ENCODE measurements at regions not wholly inside any gene's neighbourhood (a gene's known extent, or its start where the extent isn't known, plus 50 kb on each side); places are given as distances from the start of the nearest gene placed in this dataset.
A peak's percentile ranks its signal among the peaks of the same experiment; 100 is the strongest.

DNA sequence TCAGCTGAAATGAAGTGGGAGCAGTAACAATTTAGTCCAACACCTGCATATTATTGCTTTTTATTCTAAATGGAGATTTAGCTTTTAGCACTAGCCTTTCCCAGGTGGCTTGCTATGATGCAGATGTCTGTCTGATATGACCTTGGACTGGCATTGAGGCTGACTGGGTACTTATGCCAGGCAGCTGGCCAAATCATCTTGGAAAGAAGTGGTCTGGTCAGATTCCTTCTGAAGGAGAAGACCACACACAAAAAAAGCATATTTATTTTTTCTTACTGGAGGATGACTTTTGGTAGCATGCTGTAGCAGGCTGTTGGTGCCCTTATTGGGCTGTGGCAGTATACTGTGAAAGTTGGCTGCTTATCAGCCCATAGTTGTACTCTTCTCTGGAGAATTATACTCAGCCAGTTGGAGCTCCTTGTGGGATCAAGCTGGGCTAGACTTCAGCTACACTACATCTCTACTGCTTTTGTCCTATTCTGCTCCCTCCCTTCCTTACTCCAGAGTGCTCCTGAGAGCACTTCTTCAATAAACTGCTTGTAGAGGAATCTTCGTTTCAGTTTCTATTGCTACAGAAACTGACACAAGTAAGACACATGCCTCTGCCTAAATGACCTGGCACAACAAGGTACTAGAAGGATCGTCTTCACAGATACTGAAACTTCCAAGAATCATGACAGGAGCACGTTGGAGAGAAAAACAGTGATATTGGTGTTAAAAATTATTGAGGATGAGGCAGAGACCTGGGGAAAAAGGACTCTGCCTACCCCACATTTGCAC lies 196.8 kb upstream of the RPS6KA3 start:
- DNase-seq, result no peak

GRCh38 chrX:20461576-20461975 lies 194.9 kb upstream of the RPS6KA3 start:
- DNase-seq, result no peak

- DNase-seq, result no peak
Measured at GRCh38 chrX:20461002-20461401, 194.3 kb upstream of the RPS6KA3 start.

DNA sequence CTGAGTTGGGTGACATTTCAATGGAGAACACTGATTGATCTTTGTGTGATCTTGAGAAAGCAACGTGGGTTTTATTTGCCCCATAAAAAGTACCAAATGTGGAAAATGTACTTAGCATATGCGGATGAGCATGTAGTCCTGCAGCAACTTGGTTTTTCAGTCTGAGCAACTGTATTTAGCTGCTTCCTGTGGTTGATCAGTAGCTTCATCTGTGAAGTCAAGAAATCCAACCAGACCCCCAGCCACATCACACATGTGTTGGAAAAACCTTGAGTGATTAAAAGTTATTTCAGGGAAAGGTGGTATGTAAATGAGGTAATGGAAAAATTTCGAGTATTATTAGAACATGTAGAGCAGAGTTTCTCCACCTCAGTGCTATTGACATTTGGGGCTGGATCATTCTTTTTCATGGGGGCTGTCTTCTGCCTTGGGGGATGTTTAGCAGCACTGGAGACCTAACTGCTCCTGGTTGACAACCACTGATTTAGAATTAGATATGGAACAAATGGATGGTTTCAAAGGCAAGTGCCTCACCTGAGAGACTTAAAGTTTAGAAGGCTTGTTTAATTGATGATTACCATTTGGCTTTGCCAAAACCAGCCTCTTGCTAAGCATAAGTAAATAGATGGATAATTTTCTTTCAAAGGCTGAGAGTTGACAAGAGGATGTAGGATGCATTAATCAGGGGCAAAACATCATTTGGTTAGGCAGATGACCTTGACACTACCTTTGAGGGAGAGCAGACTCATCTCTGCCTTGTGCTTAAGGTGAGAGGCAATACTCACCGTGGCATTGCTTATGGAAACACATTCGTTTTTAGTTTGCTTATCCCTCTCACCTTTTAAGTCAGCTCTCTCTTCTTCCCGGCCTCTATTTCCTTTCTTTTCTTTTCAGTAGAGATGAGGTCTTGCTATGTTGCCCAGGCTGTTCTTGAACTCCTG lies 193.0 kb upstream of the RPS6KA3 start:
- DNase-seq, result no peak

DNA sequence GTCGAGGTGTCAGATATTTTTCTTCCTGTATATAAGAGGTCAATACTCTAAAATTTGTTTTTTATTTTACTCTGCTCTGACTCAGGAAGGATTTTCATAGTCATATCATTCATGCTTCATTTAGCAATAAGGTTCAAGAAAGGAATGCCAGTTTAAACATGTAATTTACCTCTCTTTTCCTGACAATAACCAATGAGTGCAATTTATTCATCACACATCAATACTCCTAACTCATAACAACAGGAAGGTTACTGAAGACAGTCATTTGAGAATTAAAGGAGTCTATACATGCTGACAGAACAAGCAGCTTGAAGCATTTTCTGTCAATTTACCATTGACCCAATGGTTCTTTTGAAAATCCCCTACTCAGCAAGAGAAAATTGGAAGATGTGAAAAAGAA lies 190.3 kb upstream of the RPS6KA3 start:
- no peak for DNase-seq

DNA sequence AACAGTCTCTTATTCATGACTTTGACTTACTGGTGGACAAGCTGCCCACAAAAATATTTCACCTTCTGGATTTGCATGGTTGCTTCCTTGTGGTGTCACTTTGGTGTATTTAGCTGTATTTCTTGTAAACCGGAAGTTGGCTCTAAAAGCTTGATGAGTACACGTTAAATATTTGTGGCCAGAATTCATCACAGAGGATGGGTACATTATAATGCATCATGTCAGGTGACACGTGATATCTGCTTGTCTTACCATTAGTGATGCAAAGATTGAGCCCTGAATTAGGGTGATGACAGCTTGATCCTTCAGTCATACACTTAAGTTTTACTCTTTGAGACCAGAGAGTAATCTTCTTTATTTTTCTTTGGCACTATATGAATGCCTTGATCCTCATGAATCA lies 188.3 kb upstream of the RPS6KA3 start:
- no peak for DNase-seq

DNA sequence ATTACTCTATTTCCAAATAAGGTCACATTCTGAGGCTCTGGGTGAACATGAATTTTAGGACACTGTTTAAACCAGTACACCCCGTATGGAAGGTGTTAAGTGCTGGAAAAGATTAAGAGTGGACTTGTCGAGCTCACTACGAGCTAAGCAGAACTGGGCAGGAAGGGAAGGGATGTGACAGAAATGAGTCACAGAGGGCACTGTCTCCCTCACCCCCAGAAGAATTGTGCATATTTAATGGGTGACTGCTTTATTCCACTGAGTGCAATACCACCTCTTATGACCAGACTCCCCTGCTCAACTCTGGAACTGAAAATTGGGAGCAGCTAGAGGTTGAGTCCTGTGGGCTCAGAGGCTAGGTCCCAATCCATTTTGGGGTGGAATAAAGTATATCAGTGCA lies 187.4 kb upstream of the RPS6KA3 start:
- DNase-seq, result no peak

DNA sequence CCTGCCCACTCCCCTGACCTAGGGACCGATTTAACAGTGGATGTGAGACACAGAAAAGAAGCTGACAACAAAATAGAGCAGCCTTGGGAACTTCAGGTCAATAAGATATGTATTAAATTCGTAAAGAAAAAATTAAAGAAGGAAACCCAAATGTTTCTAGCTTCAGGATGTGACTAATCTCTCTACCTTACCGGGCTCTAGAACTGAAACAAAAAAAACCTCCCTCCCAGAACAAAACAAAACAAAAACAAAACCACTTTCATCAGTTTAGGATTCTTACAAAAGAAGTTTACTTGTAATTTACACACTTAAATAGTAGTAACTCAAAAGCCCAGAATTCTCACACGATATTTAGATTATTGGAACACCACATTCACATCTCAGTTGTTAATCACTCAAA lies 185.8 kb upstream of the RPS6KA3 start:
- DNase-seq, result no peak

DNA sequence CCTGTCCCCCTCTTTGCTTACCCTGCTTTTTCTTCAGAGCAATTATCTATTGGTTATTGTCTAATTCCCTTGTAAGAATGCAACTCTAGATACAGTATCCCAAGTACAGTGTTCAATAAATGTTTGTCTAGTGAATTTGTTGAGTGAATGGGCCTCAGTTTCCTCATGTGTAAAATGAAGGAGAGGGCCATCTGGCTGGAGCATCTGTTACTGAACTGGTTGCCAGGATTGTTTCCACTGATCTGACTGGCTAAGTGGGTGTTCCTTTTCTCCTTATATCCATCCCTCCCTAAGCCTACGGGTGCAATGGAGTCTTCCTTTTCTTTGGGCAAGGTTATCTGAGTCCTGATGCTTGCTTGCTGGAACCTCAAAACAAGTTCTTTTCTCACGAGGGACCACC lies 185.2 kb upstream of the RPS6KA3 start:
- no peak for DNase-seq

DNA sequence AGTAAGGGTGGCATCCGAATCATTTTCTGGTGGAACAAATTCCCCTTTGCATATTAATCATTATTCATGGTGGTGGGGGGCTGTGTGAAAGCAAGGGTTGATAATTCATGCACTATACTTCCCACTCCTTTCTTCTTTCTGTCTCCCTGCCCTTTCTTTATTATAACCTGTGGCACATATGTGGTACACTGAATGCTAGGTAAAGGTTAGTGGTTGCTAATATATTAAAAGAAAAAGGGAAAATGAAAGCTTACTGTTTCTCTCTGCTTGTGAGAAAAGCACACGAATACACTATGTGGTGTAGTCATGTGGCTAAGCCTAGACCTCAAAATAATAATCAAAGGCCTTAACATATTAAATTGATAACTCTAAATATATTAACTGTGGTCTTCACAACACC lies 178.4 kb upstream of the RPS6KA3 start:
- no peak for DNase-seq

DNA sequence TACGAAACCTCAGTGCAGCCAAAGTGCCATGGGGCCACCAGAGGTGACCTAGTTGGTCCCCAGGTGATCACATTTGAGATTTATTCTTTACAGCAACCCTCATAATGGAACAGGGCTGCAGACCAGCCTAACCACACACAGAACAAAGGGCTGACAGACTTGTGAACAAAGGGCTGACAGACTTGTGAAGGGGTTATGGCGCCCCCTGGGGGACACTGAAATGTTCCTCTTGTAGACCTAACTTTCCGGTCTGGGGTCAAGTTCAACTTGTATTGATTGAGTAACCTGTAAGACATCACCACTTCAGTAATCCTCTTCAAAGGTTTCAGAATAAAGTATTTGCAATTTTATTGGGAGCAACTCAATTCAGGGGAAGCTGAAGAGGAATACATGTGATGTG lies 175.9 kb upstream of the RPS6KA3 start:
- DNase-seq, result peak; percentile 76

DNA sequence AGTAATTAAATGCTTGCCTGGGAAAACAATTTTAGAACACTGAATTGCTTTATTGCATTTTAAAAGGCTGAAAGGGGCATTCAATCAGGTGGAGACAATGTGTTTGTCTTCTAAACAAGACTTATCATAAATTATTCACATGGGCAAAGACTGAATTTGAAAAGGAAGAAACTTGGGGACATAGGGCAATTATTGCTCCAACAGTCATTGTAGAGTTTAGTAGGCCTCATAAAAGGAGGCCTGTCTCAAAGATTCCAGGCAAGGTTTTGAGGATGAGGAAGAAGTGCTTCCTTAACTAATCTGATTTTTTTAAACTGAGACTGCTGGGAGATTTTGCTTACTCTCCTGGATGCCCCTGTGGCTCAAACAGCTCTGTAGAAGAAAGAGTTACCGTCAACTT lies 174.4 kb upstream of the RPS6KA3 start:
- no peak for DNase-seq

DNA sequence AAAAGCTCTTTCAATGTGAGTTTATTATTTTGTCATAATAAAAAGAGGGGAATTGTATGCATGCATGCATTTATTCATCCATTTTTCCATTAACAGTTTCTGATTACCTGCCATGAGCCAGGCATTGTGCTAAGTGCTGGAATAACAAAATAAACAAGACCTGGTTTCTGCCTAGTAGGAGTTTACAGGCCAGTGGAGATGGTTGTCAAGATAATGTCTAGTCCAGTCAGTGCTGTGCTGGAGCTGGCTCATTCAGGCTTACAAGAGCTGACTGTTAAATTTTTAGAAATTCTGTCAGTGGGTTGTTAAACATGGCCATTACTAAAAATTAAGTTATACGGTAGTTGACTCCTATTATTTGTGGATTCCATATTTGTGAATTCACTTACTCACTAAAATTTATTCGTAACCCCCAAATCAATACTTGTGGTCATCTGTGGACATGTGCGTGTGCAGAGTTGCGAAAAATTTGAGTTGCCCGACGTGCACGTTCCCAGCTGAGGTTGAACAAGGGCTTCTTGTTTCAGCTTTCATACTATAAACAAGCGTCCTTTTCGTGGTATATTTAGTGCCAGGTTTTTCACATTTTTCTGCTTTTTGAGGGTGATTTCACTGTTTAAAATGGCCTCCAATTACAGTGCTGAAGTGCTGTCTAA lies 172.3 kb upstream of the RPS6KA3 start:
- no peak for DNase-seq

GRCh38 chrX:20437683-20438082 lies 171.0 kb upstream of the RPS6KA3 start:
- DNase-seq, result peak; percentile 35

DNA sequence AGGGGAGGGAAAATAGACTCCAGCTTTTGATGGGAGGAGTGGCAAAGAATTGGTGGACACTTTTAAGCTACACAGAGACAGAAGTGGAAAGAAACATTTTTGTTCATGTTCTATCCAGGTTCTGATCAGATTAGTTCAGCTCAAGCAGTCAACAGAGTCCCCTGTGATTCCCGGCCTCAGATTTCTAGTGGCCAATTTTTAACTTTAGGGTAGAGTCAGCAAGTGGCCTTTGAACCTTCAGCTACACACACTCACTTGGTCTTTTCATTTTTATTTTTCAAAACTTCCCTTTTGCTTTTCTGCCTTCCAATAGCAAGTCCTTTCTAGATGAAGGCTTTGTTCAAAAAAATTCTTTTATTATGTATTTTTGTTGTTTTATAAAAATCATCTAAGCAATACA lies 169.2 kb upstream of the RPS6KA3 start:
- no peak for DNase-seq

DNA sequence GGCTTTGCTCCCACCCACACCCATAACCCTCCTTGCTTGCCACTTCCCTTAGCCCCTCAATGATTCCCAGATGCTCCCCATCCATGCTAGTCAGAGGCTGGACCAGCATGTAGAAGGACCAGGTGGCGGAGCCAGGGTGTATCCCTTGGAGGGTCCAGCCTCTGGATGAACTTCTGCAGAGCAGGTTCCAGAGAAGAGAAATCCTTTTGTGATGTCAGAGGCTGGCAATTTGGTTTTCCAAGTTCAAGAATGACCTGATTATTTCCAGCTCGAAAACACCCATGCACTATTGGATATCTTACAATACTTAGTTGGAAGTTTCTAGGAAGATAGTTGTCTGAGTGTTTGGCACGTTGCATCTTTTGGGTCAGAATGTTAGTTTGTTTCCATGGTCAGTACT lies 168.3 kb upstream of the RPS6KA3 start:
- DNase-seq, result no peak

DNA sequence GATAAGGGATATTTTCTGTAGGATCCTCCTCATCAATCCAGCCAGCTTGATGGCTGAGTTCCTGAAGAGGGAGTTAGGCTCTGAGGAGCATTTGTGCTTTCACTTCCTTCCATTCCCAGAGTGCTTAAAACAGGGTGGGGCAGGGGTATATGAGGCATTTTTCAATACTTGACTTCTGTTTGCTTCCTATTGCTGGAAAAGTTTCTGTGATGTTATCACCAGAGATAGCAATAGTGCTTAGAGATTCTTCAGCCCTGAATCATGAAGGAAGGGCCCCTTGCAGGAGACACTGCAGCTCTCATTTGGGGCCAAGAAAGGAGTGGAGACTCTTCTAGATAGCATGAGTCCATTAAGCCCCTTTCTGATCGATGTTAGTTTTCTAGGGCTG lies 166.7 kb upstream of the RPS6KA3 start:
- DNase-seq, result no peak

GRCh38 chrX:20432746-20433387 lies 166.2 kb upstream of the RPS6KA3 start:
- no peak for DNase-seq

DNA sequence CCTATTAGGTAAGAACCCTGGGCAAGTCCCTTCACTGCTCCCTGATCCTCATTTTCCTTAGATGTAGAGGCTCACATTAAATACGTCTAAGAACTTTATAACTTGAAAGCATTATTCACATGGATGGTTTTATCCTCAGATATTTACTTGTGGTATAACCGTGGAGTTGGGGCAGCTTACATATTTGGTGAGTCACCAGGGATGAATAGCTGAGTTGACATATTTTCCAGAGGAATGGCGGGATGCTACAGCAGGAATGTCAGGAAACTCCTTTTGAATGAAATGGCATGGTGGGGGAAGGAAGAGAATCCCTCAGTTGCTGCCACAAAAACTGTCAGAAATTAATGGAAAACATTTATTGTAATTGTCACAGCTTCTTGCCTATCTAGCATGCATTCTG lies 165.3 kb upstream of the RPS6KA3 start:
- DNase-seq, result no peak

DNA sequence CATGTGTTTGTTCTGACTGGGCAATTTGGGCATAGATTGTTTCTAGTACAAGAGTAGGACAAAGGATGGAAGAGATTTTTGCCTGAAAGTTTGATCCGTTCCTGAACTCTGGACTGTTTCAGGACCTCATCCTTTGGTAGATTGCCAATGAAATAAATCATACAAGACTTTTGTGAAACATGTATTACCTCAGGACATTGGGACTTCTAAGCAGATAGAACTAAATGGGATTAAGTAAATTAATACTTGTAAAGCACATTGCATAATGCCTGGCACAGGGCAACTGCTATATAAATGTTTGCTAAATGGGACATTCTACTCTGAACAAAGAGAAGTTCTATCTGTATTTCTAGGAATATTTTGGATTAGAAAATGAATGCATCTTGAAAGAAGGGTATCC lies 164.8 kb upstream of the RPS6KA3 start:
- DNase-seq, result no peak

DNA sequence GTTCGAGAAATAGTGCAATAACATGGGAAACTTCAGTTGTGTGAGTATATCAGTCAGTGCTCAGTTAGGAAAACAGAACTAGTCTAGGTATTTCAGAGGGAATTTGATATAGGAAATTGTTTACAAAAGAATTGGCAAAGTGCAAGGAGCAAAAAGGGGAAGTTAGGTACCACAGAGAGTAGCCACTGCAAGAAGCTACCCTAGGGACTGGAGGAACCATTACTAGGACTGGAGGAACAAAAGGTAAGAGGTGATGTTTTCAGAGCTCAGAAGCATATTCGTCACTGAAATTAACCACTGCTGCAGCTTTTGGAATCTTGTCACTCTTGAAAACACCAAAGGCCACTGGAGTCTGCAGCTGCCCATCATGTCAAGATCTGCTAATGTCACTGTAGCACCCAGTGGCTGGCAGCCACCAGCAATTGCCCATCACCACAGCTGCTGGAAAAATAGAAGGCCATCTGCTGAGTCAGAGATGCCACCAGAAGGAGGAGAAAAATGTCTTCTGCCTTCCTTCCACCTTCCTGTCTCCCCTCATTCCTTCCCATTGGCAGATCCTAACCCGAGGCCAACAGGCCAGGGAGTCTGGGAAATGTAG lies 160.6 kb upstream of the RPS6KA3 start:
- no peak for DNase-seq

DNA sequence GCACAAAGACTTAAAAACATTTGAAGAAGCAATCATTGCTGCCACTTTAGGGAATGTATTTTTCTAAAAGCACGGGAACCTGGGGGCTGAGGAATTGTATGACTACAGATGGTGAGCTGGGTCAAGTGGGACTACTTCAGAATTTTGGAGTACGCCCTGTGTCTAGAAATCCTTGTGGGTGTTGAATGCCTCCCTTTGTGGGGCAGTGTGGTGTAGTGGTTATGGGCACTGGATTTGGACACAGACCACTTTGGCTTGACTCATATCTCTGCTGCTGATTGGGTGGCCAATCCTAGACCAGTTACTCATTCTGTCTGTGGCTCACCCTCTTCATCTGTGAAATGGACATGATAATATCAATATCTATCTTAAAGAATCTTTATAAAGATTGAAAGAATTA lies 155.0 kb upstream of the RPS6KA3 start:
- no peak for DNase-seq

GRCh38 chrX:20421275-20421674 lies 154.6 kb upstream of the RPS6KA3 start:
- no peak for DNase-seq
